HEK293T (cell line): ENCODE measurements at regions not wholly inside any gene's neighbourhood (a gene's known extent, or its start where the extent isn't known, plus 50 kb on each side); places are given as distances from the start of the nearest gene placed in this dataset.

Source experiments
- CTCF ChIA-PET: fragments of 350-600 bp; formaldehyde crosslinking; extraction: SDS; loops from one replicate; lab custom pipeline; 2021; ENCODE audit warnings: antibody characterized with exemption, inconsistent platforms; lab: Yijun Ruan, JAX
- POLR2A ChIA-PET: fragments of 350-600 bp; formaldehyde crosslinking; extraction: SDS; loops from one replicate; lab custom pipeline; 2020; ENCODE audit warnings: antibody characterized with exemption, inconsistent platforms; lab: Yijun Ruan, JAX
- DNase-seq: peaks from one replicate; pipeline ENCODE4 v3.0.0; 2012; ENCODE audit warnings: mixed read lengths; ENCODE audit errors: extremely low spot score
- ARNT ChIP-seq: fragments of 450-650 bp; IDR thresholded peaks from 2 replicates; pipeline ENCODE4 v1.6.1; 2017; ENCODE audit warnings: mild to moderate bottlenecking
- BHLHE40 ChIP-seq: fragments of 450-650 bp; IDR thresholded peaks from 2 replicates; pipeline ENCODE4 v1.6.1; 2016; ENCODE audit warnings: mild to moderate bottlenecking, moderate library complexity, borderline replicate concordance
- CTBP1 ChIP-seq: fragments of 450-650 bp; IDR thresholded peaks from 2 replicates; pipeline ENCODE4 v1.6.1; 2016; ENCODE audit warnings: borderline replicate concordance
- ELF4 ChIP-seq: fragments of 450-650 bp; IDR thresholded peaks from 2 replicates; pipeline ENCODE4 v1.6.1; 2017; ENCODE audit warnings: antibody characterized with exemption
- FOXA1 ChIP-seq: fragments of 450-650 bp; IDR thresholded peaks from 2 replicates; pipeline ENCODE4 v1.6.1; 2016; ENCODE audit warnings: mild to moderate bottlenecking
- FOXK2 ChIP-seq: fragments of 450-650 bp; IDR thresholded peaks from 2 replicates; pipeline ENCODE4 v1.6.1; 2016; ENCODE audit warnings: mild to moderate bottlenecking
- FOXM1 ChIP-seq: fragments of 450-650 bp; IDR thresholded peaks from 2 replicates; pipeline ENCODE4 v1.6.1; 2017; ENCODE audit warnings: mild to moderate bottlenecking, borderline replicate concordance
- HDGF ChIP-seq: fragments of 450-650 bp; IDR thresholded peaks from 2 replicates; pipeline ENCODE4 v1.6.1; 2017; ENCODE audit warnings: antibody characterized with exemption, borderline replicate concordance
- L3MBTL2 ChIP-seq: fragments of 450-650 bp; conservative IDR thresholded peaks from 2 replicates; pipeline ENCODE4 v1.6.1; 2016; ENCODE audit warnings: mild to moderate bottlenecking
- LEF1 ChIP-seq: fragments of 450-650 bp; IDR thresholded peaks from 2 replicates; pipeline ENCODE4 v1.6.1; 2017; ENCODE audit warnings: mild to moderate bottlenecking, borderline replicate concordance
- NFRKB ChIP-seq: fragments of 450-650 bp; IDR thresholded peaks from 2 replicates; pipeline ENCODE4 v1.6.1; 2016; ENCODE audit warnings: mild to moderate bottlenecking, moderate library complexity
- PKNOX1 ChIP-seq: fragments of 450-650 bp; IDR thresholded peaks from 2 replicates; pipeline ENCODE4 v1.6.1; 2016
- SP1 ChIP-seq: fragments of 450-650 bp; IDR thresholded peaks from 2 replicates; pipeline ENCODE4 v1.6.1; 2017
- SUZ12 ChIP-seq: fragments of 450-650 bp; IDR thresholded peaks from 2 replicates; pipeline ENCODE4 v1.6.1; 2016; ENCODE audit warnings: mild to moderate bottlenecking
- TARDBP ChIP-seq: fragments of 450-650 bp; IDR thresholded peaks from 2 replicates; pipeline ENCODE4 v1.6.1; 2016
- ZNF384 ChIP-seq: fragments of 450-650 bp; IDR thresholded peaks from 2 replicates; pipeline ENCODE4 v1.6.1; 2016

DNA sequence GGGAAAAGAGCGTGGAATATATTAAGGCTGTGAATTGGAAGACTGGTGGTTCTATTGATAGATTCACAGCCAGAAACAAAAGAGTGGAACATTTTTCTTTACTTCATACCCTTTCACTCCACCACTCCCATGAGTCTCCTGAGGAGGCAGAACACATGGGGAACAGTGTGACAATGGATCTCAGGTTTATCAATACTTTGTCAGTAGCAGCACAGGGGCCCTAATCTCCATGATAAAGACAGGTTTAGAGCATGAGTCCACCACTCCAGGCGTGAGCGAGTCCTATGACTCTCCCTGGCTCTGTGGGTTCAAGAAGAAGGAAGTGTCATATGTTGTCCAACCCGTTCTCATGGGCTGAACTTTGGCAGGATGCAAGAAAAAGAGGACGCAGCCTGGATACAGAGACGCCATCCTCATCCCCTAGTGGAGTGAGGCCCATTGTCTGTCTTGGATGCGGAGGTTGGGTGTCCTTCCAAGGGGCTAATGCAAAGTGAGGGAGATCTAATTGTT, 361.2 kb downstream of the TMEM114 start:
- CTCF ChIA-PET = no interaction called here

GRCh38 chr16:8217201-8217600, 373.1 kb downstream of the TMEM114 start:
- TF ChIP-seq HDGF (no peak), SP1 (no peak), ARNT (no peak), PKNOX1 (no peak), FOXA1 (no peak), ZNF384 (no peak), BHLHE40 (no peak), ELF4 (no peak), FOXK2 (no peak), SUZ12 (no peak), LEF1 (no peak), CTBP1 (no peak), TARDBP (no peak), NFRKB (no peak), FOXM1 (no peak), L3MBTL2 (no peak)
- ChIA-PET POLR2A (no interaction called here), CTCF (interaction anchor here (0.6 kb wide), 1 partner anchor 780 kb away, joined by 3 read pairs; no protein-coding TSS in a partner anchor)

More for the DNA sequence above, 361.2 kb downstream of the TMEM114 start:
- no peak for DNase-seq
- TF ChIP-seq SUZ12 (no peak), PKNOX1 (no peak), TARDBP (no peak)
- POLR2A ChIA-PET = no interaction called here

GRCh38 chr16:8204769-8205168, 385.5 kb downstream of the TMEM114 start:
- ChIA-PET CTCF (no interaction called here), POLR2A (no interaction called here)

More at GRCh38 chr16:8217201-8217600, 373.1 kb downstream of the TMEM114 start:
- no peak for DNase-seq

GRCh38 chr16:8204096-8204495, 386.2 kb downstream of the TMEM114 start:
- DNase-seq = no peak
- TF ChIP-seq L3MBTL2 (no peak), ARNT (no peak), BHLHE40 (no peak), TARDBP (no peak)
- ChIA-PET POLR2A (no interaction called here), CTCF (no interaction called here)

More at GRCh38 chr16:8204769-8205168, 385.5 kb downstream of the TMEM114 start:
- TF ChIP-seq FOXA1 (no peak), CTBP1 (no peak), FOXM1 (no peak), SP1 (no peak), FOXK2 (no peak), LEF1 (no peak), ARNT (no peak), SUZ12 (no peak), BHLHE40 (no peak)
- DNase-seq = no peak

GRCh38 chr16:8203101-8203500, 387.2 kb downstream of the TMEM114 start:
- no peak for DNase-seq
- ChIA-PET CTCF (no interaction called here), POLR2A (no interaction called here)
- TF ChIP-seq BHLHE40 = no peak
- no peak for TF ChIP-seq ARNT
- no peak for TF ChIP-seq TARDBP
- TF ChIP-seq FOXK2 = no peak
- TF ChIP-seq PKNOX1 = no peak
- no peak for TF ChIP-seq FOXA1
- TF ChIP-seq SUZ12 = no peak
- TF ChIP-seq L3MBTL2 = no peak
- no peak for TF ChIP-seq CTBP1
- TF ChIP-seq LEF1 = no peak
- TF ChIP-seq ZNF384 = no peak

DNA sequence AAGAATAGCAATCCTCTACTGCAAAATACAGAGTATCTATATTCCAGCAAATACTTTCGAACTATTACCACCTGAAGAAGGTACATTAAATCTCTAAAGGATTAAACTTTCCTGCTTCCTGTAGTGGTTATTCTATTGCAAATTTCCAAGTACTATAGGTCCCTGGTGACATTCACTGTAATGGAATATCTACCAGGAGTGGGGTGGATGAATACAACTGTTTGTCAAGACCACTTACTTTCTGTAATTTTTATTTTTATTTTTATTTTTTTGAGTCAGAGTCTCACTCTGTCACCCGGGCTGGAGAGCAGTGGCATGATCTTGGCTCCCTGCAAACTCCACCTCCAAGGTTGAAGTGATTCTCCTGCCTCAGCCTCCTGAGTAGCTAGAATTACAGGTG, 389.5 kb downstream of the TMEM114 start:
- no peak for TF ChIP-seq CTBP1
- TF ChIP-seq SP1 = no peak
- no peak for TF ChIP-seq HDGF
- TF ChIP-seq FOXK2 = no peak
- no peak for TF ChIP-seq FOXA1
- no peak for TF ChIP-seq ZNF384
- no peak for TF ChIP-seq BHLHE40
- TF ChIP-seq LEF1 = no peak
- TF ChIP-seq TARDBP = no peak
- TF ChIP-seq ELF4 = no peak
- TF ChIP-seq PKNOX1 = no peak
- TF ChIP-seq FOXM1 = no peak
- TF ChIP-seq L3MBTL2 = no peak
- CTCF ChIA-PET = no interaction called here
- POLR2A ChIA-PET = no interaction called here
- DNase-seq = no peak

DNA sequence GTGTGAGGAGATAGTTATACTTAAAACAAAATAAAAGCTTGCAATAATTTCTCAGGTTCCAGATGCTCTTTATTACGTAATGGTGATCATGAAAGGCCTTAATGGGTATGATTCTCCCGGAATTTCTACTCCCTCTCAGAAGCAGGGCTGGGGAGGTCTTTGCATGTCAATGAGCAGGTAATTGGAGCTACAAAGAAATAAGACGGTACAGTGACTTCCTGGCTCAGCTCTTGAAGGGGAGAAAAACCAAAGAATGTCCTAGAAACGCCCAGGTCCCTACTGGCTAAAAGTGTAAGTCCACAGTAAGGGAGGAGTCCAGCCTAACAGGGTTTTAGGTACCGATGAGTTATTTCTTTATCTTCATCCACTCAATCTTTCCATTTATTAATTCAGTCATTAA, 390.9 kb downstream of the TMEM114 start:
- ChIA-PET POLR2A (no interaction called here), CTCF (no interaction called here)
- DNase-seq = no peak
- TF ChIP-seq PKNOX1 (no peak), CTBP1 (no peak), FOXM1 (no peak), FOXK2 (no peak), BHLHE40 (no peak), NFRKB (no peak), SP1 (no peak), SUZ12 (no peak), HDGF (no peak), FOXA1 (no peak), LEF1 (no peak), ZNF384 (no peak), TARDBP (no peak), ELF4 (no peak), L3MBTL2 (no peak), ARNT (no peak)
